ENCODE measurements at regions not wholly inside any gene's neighbourhood (a gene's known extent, or its start where the extent isn't known, plus 50 kb on each side); places are given as distances from the start of the nearest gene placed in this dataset.

DNA sequence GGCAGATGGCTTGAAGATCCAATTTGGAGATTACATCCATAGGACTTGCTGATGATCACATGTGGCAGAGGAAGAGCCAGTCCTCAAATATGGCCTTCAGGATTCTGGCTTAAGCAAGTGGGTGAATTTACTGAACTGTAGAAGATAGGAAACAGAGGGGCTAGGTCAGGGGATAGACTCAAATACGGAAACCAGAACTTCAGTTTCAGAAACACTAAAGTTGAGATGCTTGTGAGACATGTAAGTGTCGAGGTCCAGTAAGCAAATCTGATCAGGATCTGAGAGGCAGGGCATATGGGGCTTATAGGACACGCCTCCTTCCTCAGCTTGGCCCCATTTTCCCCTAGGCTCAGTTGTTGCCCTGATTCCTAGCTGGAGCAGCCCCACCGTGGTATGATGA, 107.7 kb downstream of the LBH start:
- Histone ChIP-seq H3K4me3 (no peak overlapping the region), H4K20me1 (ENCODE audit: low read depth) (no peaks in the 10 kb centered on the region), H3K4me2 (no peak overlapping the region), H3K9ac (no peak overlapping the region), H3K79me2 (ENCODE audit: low read depth) (no peaks in the 10 kb centered on the region), H3K27me3 (no peaks in the 10 kb centered on the region), H3F3A (ENCODE audit: low read depth) (peaks cover 7% of the 10 kb centered on the region), H3K4me1 (peaks cover 12% of the 10 kb centered on the region), H2AFZ (replicated peaks) (no peak overlapping the region), H3K36me3 (no peaks in the 10 kb centered on the region), H3K9me3 (ENCODE audit: low read depth) (no peaks in the 10 kb centered on the region), H3K27ac (no peak overlapping the region)
- Mint-ChIP-seq H3K36me3 (no peaks in the 10 kb centered on the region), H3K4me1 (no peaks in the 10 kb centered on the region), H3K27ac (no peak overlapping the region), H3K4me3 (no peak overlapping the region), H3K9me3 (peaks cover 17% of the 10 kb centered on the region), H3K27me3 (ENCODE audit: insufficient read depth, low read depth) (no peaks in the 10 kb centered on the region)
- TF ChIP-seq EZH2phosphoT487 (IDR thresholded peaks at IDR 0.05) (no peak), EZH2 (IDR thresholded peaks at IDR 0.05) (no peak)
- TF ChIP-seq, protein P1, sequence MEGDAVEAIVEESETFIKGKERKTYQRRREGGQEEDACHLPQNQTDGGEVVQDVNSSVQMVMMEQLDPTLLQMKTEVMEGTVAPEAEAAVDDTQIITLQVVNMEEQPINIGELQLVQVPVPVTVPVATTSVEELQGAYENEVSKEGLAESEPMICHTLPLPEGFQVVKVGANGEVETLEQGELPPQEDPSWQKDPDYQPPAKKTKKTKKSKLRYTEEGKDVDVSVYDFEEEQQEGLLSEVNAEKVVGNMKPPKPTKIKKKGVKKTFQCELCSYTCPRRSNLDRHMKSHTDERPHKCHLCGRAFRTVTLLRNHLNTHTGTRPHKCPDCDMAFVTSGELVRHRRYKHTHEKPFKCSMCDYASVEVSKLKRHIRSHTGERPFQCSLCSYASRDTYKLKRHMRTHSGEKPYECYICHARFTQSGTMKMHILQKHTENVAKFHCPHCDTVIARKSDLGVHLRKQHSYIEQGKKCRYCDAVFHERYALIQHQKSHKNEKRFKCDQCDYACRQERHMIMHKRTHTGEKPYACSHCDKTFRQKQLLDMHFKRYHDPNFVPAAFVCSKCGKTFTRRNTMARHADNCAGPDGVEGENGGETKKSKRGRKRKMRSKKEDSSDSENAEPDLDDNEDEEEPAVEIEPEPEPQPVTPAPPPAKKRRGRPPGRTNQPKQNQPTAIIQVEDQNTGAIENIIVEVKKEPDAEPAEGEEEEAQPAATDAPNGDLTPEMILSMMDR (IDR thresholded peaks at IDR 0.05) = no peak
- DNase-seq (ENCODE audit: low spot score) = no peak

DNA sequence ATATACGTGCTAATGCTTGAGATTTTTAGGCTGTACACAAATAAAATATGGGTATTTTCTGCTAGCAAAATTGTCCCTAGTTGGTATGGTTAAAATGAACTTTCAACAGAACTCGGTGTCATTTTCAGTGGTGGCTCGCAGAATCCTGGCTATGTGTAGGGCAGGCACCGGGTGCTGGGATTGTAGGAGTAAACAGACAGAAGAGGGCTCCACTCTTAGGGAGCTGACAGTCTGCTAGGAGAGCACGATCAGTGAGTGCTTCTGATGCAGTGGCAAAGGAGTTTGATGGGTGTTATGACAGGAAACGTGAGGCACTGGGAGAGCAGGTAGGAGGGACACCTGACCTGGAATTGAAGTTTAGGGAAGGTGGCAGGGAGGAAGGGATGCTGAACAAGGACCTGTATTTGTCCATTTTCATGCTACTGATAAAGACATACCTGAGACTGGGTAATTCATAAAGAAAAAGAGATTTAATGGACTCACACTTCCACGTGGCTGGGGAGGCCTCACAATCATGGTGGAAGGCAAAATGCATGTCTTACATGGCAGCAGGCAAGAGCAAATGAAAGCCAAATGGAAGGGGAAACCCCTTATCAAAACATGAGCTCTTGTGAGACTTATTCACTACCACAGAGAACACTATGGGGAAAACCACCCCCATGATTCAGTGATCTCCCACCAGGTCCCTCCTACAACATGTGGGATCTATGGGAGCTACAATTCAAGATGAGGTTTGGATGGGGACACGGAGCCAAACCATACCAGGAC, 105.4 kb upstream of the LCLAT1 start:
- Histone ChIP-seq H3F3A (ENCODE audit: low read depth) (no peaks in the 10 kb centered on the region), H3K9ac (no peak overlapping the region), H3K4me2 (no peak overlapping the region), H3K79me2 (ENCODE audit: low read depth) (no peaks in the 10 kb centered on the region), H3K9me3 (ENCODE audit: low read depth) (no peaks in the 10 kb centered on the region), H3K4me3 (no peak overlapping the region), H3K27me3 (no peaks in the 10 kb centered on the region), H3K36me3 (no peaks in the 10 kb centered on the region), H3K27ac (no peak overlapping the region), H3K4me1 (peaks cover 7% of the 10 kb centered on the region), H2AFZ (replicated peaks) (no peak overlapping the region), H4K20me1 (ENCODE audit: low read depth) (no peaks in the 10 kb centered on the region)
- peaks cover 4% of the 10 kb centered on the region for H3K4me1 Mint-ChIP-seq
- peaks cover 17% of the 10 kb centered on the region for H3K9me3 Mint-ChIP-seq
- H3K27ac Mint-ChIP-seq = no peak overlapping the region
- H3K4me3 Mint-ChIP-seq = no peak overlapping the region
- no peak for DNase-seq (ENCODE audit: low spot score)
- H3K27me3 Mint-ChIP-seq (ENCODE audit: insufficient read depth, low read depth) = no peaks in the 10 kb centered on the region
- TF ChIP-seq EZH2 (IDR thresholded peaks at IDR 0.05) (no peak), EZH2phosphoT487 (IDR thresholded peaks at IDR 0.05) (no peak)
- TF ChIP-seq, protein P1 (IDR thresholded peaks at IDR 0.05) = no peak
- H3K36me3 Mint-ChIP-seq = no peaks in the 10 kb centered on the region

DNA sequence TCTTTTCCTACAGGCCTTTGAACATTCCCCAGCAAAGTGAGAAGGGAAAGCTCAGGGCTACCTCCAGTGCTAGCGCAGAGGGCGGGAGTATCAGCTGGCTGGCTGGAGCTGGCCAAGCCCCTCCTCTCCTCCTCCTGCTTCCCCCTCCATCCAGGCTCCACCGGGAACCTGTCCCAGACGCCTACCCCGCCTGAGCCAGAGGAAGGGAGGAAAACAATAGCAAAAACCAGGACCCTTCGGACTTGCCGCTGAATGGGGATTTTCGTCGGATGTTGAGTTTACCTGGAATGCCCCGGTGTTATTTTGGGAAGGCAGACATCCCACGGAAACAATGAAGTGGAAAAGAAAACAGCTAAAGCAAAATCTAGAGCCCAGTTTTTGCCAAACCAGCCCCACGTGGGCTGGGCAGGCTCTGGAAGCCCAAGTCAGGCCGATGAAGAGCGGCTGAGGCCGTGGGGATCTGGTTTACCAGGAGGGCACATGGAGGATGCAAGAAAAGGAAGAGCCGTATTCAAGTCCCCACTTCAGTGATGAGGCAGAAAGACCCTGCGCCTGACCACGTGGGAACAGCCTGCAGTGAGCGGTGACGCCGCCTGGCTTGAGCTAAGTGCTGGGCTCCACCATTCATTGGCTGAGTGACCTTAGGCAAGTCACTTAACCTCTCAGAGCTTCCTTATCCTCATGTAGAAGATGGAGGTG, 100.4 kb upstream of the LCLAT1 start:
- peak overlapping the region; percentile 98 for H2AFZ ChIP-seq (replicated peaks)
- no peaks in the 10 kb centered on the region for H3K79me2 ChIP-seq (ENCODE audit: low read depth)
- Mint-ChIP-seq H3K4me1 (peaks cover 12% of the 10 kb centered on the region), H3K4me3 (no peak overlapping the region), H3K27me3 (ENCODE audit: insufficient read depth, low read depth) (peaks cover 2% of the 10 kb centered on the region), H3K9me3 (peaks cover 14% of the 10 kb centered on the region), H3K36me3 (no peaks in the 10 kb centered on the region), H3K27ac (no peak overlapping the region)
- no peak overlapping the region for H3K9ac ChIP-seq
- no peak overlapping the region for H3K4me2 ChIP-seq
- H3K27me3 ChIP-seq = no peaks in the 10 kb centered on the region
- no peaks in the 10 kb centered on the region for H3K9me3 ChIP-seq (ENCODE audit: low read depth)
- peaks cover 7% of the 10 kb centered on the region for H3F3A ChIP-seq (ENCODE audit: low read depth)
- H4K20me1 ChIP-seq (ENCODE audit: low read depth) = no peaks in the 10 kb centered on the region
- DNase-seq (ENCODE audit: low spot score) = peak; percentile 61
- H3K36me3 ChIP-seq = no peaks in the 10 kb centered on the region
- peaks cover 16% of the 10 kb centered on the region for H3K4me1 ChIP-seq
- TF ChIP-seq EZH2 (IDR thresholded peaks at IDR 0.05) = no peak
- no peak for TF ChIP-seq EZH2phosphoT487 (IDR thresholded peaks at IDR 0.05)
- TF ChIP-seq, protein P1 (IDR thresholded peaks at IDR 0.05) = no peak
- no peak overlapping the region for H3K27ac ChIP-seq
- no peak overlapping the region for H3K4me3 ChIP-seq
